MCF 10A (cell line): ENCODE measurements at regions not wholly inside any gene's neighbourhood (a gene's known extent, or its start where the extent isn't known, plus 50 kb on each side); places are given as distances from the start of the nearest gene placed in this dataset.
A peak's percentile ranks its signal among the peaks of the same experiment; 100 is the strongest.

Source experiments
- BruUV-seq: library from RNA; stranded (reverse); fragments of 400-500 nt; replicated peaks from 2 replicates; lab custom pipeline; 2021; lab: Mats Ljungman, UMichigan
- CTCF ChIA-PET: fragments of 300-600 bp; sonication (Branson Sonifier 250); formaldehyde crosslinking; extraction: SDS; loops from one replicate; lab custom pipeline; 2021; ENCODE audit warnings: antibody characterized with exemption, inconsistent platforms; lab: Yijun Ruan, JAX
- POLR2A ChIA-PET: fragments of 300-600, 350-650 bp; sonication (Branson Sonifier 250); formaldehyde crosslinking; extraction: SDS; loops from one replicate; lab custom pipeline; 2020; ENCODE audit warnings: antibody characterized with exemption, inconsistent platforms; lab: Yijun Ruan, JAX
- DNase-seq: peaks from one replicate; pipeline ENCODE4 v3.0.0-alpha.2; 2018; ENCODE audit not compliant: unreplicated experiment
- H3K27ac Mint-ChIP-seq: one replicate; pipeline ENCODE4 v1.8.0; 2022; ENCODE audit warnings: mild to moderate bottlenecking, low read depth, mixed read lengths; ENCODE audit not compliant: unreplicated experiment
- H3K27me3 Mint-ChIP-seq: one replicate; pipeline ENCODE4 v1.8.0; 2022; ENCODE audit warnings: mixed read lengths; ENCODE audit not compliant: insufficient read depth, unreplicated experiment
- H3K36me3 Mint-ChIP-seq: one replicate; pipeline ENCODE4 v1.8.0; 2022; ENCODE audit warnings: mild to moderate bottlenecking, moderate library complexity, mixed read lengths; ENCODE audit not compliant: insufficient read depth, unreplicated experiment
- H3K4me1 Mint-ChIP-seq: one replicate; pipeline ENCODE4 v1.8.0; 2022; ENCODE audit warnings: mixed read lengths; ENCODE audit not compliant: insufficient read depth, unreplicated experiment
- H3K4me3 Mint-ChIP-seq: one replicate; pipeline ENCODE4 v1.8.0; 2022; ENCODE audit warnings: mild to moderate bottlenecking, moderate library complexity, mixed read lengths; ENCODE audit not compliant: unreplicated experiment
- H3K9me3 Mint-ChIP-seq: one replicate; pipeline ENCODE4 v1.8.0; 2022; ENCODE audit warnings: mixed read lengths; ENCODE audit not compliant: unreplicated experiment
- CTCF ChIP-seq: fragments of 200-600 bp; IDR thresholded peaks from one replicate; pipeline ENCODE4 v1.8.0; 2022; ENCODE audit warnings: antibody characterized with exemption, mild to moderate bottlenecking; ENCODE audit not compliant: unreplicated experiment
- intact Hi-C: fragments of 100-400 bp; cut with micrococcal nuclease; formaldehyde crosslinking; loops from 2 replicates; pipeline ENCODE4 v1.14.1; 2022

- intact Hi-C loops, result loop anchor here (10.0 kb wide), 1 partner anchor 802 kb away; no protein-coding TSS in a partner anchor
- BruUV-seq, result no TSS peak
- H3K27me3 Mint-ChIP-seq, result peaks cover 37% of the 10 kb centered on the region
- no peak overlapping the region for H3K4me3 Mint-ChIP-seq
- no peak for DNase-seq
- CTCF ChIA-PET, result no interaction called here
- no peaks in the 10 kb centered on the region for H3K4me1 Mint-ChIP-seq
- H3K36me3 Mint-ChIP-seq, result no peaks in the 10 kb centered on the region
- H3K27ac Mint-ChIP-seq, result no peak overlapping the region
- TF ChIP-seq CTCF, result no peak
- POLR2A ChIA-PET, result interaction anchor here (0.7 kb wide), 1 partner anchor 1025 kb away, joined by 3 read pairs; no protein-coding TSS in a partner anchor
- H3K9me3 Mint-ChIP-seq, result peaks cover 7% of the 10 kb centered on the region
Measured at GRCh38 chr12:23202728-23203127, 577.8 kb downstream of the ETNK1 start.

- ChIA-PET POLR2A (interaction anchor here (0.7 kb wide), 1 partner anchor 363 kb away, joined by 3 read pairs; no protein-coding TSS in a partner anchor), CTCF (interaction anchor here (0.6 to 2.2 kb wide), 25 partner anchors 8 to 1573 kb away, joined by 3 to 18 read pairs (median 3); no protein-coding TSS in a partner anchor)
- H3K27me3 Mint-ChIP-seq, result peaks cover 37% of the 10 kb centered on the region
- H3K4me1 Mint-ChIP-seq, result peaks cover 9% of the 10 kb centered on the region
- DNase-seq, result peak; percentile 58
- no peaks in the 10 kb centered on the region for H3K36me3 Mint-ChIP-seq
- no peak overlapping the region for H3K4me3 Mint-ChIP-seq
- BruUV-seq, result no TSS peak
- intact Hi-C loops, result loop anchor here (1.0 to 10.0 kb wide), 4 partner anchors 348 to 1631 kb away; no protein-coding TSS in a partner anchor
- peak; percentile 84 for TF ChIP-seq CTCF
- H3K27ac Mint-ChIP-seq, result no peak overlapping the region
- no peaks in the 10 kb centered on the region for H3K9me3 Mint-ChIP-seq
Measured at GRCh38 chr12:23204933-23205778, 580.2 kb downstream of the ETNK1 start.

- ChIA-PET POLR2A (no interaction called here), CTCF (no interaction called here)
- peak; percentile 69 for DNase-seq
- intact Hi-C loops, result loop anchor here (5.0 to 10.0 kb wide), 2 partner anchors 352 to 795 kb away; no protein-coding TSS in a partner anchor
- BruUV-seq, result no TSS peak
- TF ChIP-seq CTCF, result no peak
- Mint-ChIP-seq H3K4me1 (peaks cover 15% of the 10 kb centered on the region), H3K4me3 (no peak overlapping the region), H3K27me3 (no peaks in the 10 kb centered on the region), H3K27ac (no peak overlapping the region), H3K9me3 (peaks cover under 1% of the 10 kb centered on the region), H3K36me3 (no peaks in the 10 kb centered on the region)
Measured at GRCh38 chr12:23209793-23210192, 584.8 kb downstream of the ETNK1 start.

GRCh38 chr12:23210573-23210972 is 585.6 kb downstream of the ETNK1 start:
- CTCF ChIA-PET, result interaction anchor here (0.7 kb wide), 1 partner anchor 153 kb away, joined by 3 read pairs; no protein-coding TSS in a partner anchor

More at GRCh38 chr12:23210573-23210972, 585.6 kb downstream of the ETNK1 start:
- intact Hi-C loops, result no loop called here
- peaks cover 8% of the 10 kb centered on the region for H3K9me3 Mint-ChIP-seq
- POLR2A ChIA-PET, result no interaction called here
- no peak for TF ChIP-seq CTCF
- no TSS peak for BruUV-seq
- no peak overlapping the region for H3K4me3 Mint-ChIP-seq
- no peak overlapping the region for H3K27ac Mint-ChIP-seq
- no peak for DNase-seq
- H3K4me1 Mint-ChIP-seq, result peaks cover 15% of the 10 kb centered on the region
- no peaks in the 10 kb centered on the region for H3K27me3 Mint-ChIP-seq
- H3K36me3 Mint-ChIP-seq, result no peaks in the 10 kb centered on the region
